ENCODE measurements at regions not wholly inside any gene's neighbourhood (a gene's known extent, or its start where the extent isn't known, plus 50 kb on each side); places are given as distances from the start of the nearest gene placed in this dataset.

DNA sequence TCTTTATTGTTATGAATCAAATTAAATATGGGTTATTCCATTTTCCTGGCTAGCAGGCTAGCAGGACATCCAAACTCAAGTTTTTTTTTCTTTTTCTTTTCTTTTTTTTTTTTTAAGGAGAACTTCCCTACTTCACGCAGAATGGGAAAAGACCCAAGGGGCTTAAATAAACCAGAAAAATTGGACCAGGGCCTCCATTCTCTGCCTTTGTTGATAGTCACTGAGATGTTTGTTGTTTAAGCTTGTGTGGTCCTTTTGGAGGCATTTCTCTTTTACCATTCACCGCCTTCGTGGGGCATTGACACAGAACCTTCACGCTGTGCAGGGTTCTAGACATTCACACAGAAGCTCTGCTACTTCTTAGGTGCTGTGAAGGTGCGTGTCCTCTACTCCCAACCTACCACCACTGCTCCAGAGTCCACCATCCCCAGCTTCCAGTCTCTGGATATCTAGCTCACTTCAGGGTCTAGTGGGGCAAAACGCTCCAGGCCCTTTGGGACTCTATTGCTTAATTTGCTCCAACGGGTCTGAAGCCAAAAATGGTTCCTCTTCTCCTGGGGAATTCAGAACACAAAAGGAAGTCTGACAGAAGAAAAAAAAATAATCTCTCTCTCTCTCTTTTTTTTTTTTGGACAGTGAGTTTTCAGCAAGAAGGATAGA lies 301.3 kb downstream of the AEBP2 start:
- Histone ChIP-seq H3K4me1 (ENCODE audit: insufficient read depth, low read length) (no peaks in the 10 kb centered on the region), H3K36me3 (ENCODE audit: insufficient read depth, low read length) (no peaks in the 10 kb centered on the region), H3K27ac (ENCODE audit: low read depth, low read length) (no peak overlapping the region), H3K9me3 (ENCODE audit: low read length) (no peaks in the 10 kb centered on the region), H3K4me3 (ENCODE audit: low read length) (no peak overlapping the region), H3K27me3 (ENCODE audit: insufficient read depth, low read length, poor library complexity, severe bottlenecking) (no peaks in the 10 kb centered on the region)
- no peak overlapping the region for H3K4me3 Mint-ChIP-seq
- no peaks in the 10 kb centered on the region for H3K27me3 Mint-ChIP-seq
- no peaks in the 10 kb centered on the region for H3K9me3 Mint-ChIP-seq
- DNase-seq, result no peak
- no peaks in the 10 kb centered on the region for H3K36me3 Mint-ChIP-seq
- H3K4me1 Mint-ChIP-seq, result peaks cover 3 to 6% (median 6%) of the 10 kb centered on the region in 3 donors
- ChIA-PET CTCF (interaction anchor here (0.8 kb wide), 1 partner anchor 23 kb away, joined by 3 read pairs; no protein-coding TSS in a partner anchor), POLR2A (no interaction called here)
- no peak overlapping the region for H3K27ac Mint-ChIP-seq

GRCh38 chr12:19741132-19741489 lies 301.8 kb downstream of the AEBP2 start:
- no peaks in the 10 kb centered on the region for H3K9me3 Mint-ChIP-seq
- H3K27me3 Mint-ChIP-seq, result no peaks in the 10 kb centered on the region
- Histone ChIP-seq H3K9me3 (ENCODE audit: low read length) (no peaks in the 10 kb centered on the region), H3K4me3 (ENCODE audit: low read length) (no peak overlapping the region), H3K36me3 (ENCODE audit: insufficient read depth, low read length) (no peaks in the 10 kb centered on the region), H3K4me1 (ENCODE audit: insufficient read depth, low read length) (no peaks in the 10 kb centered on the region), H3K27ac (ENCODE audit: low read depth, low read length) (no peak overlapping the region), H3K27me3 (ENCODE audit: insufficient read depth, low read length, poor library complexity, severe bottlenecking) (no peaks in the 10 kb centered on the region)
- no peak for DNase-seq
- CTCF ChIA-PET, result no interaction called here
- H3K4me3 Mint-ChIP-seq, result no peak overlapping the region
- peaks cover 3 to 6% (median 6%) of the 10 kb centered on the region in 3 donors for H3K4me1 Mint-ChIP-seq
- H3K36me3 Mint-ChIP-seq, result no peaks in the 10 kb centered on the region
- H3K27ac Mint-ChIP-seq, result no peak overlapping the region
- POLR2A ChIA-PET, result no interaction called here

GRCh38 chr12:19744705-19745218 lies 305.5 kb downstream of the AEBP2 start:
- H3K4me3 ChIP-seq (ENCODE audit: low read length), result no peak overlapping the region
- peaks cover 0 to 7% of the 10 kb centered on the region in 2 donors for H3K27me3 Mint-ChIP-seq
- H3K4me1 ChIP-seq (ENCODE audit: insufficient read depth, low read length), result no peaks in the 10 kb centered on the region
- peaks cover 0 to 10% (median 0%) of the 10 kb centered on the region in 3 donors for H3K36me3 Mint-ChIP-seq
- no peak overlapping the region for H3K4me3 Mint-ChIP-seq
- peaks cover 3 to 6% (median 6%) of the 10 kb centered on the region in 3 donors for H3K4me1 Mint-ChIP-seq
- no peaks in the 10 kb centered on the region for H3K36me3 ChIP-seq (ENCODE audit: insufficient read depth, low read length)
- H3K27ac ChIP-seq (ENCODE audit: low read depth, low read length), result no peak overlapping the region
- CTCF ChIA-PET, result no interaction called here
- peak in 2 of 5 donors; percentile 14 to 55 for DNase-seq
- H3K9me3 ChIP-seq (ENCODE audit: low read length), result no peaks in the 10 kb centered on the region
- POLR2A ChIA-PET, result no interaction called here
- H3K9me3 Mint-ChIP-seq, result peaks cover 0 to 10% (median 1%) of the 10 kb centered on the region in 5 donors
- H3K27ac Mint-ChIP-seq, result no peak overlapping the region
- no peaks in the 10 kb centered on the region for H3K27me3 ChIP-seq (ENCODE audit: insufficient read depth, low read length, poor library complexity, severe bottlenecking)

DNA sequence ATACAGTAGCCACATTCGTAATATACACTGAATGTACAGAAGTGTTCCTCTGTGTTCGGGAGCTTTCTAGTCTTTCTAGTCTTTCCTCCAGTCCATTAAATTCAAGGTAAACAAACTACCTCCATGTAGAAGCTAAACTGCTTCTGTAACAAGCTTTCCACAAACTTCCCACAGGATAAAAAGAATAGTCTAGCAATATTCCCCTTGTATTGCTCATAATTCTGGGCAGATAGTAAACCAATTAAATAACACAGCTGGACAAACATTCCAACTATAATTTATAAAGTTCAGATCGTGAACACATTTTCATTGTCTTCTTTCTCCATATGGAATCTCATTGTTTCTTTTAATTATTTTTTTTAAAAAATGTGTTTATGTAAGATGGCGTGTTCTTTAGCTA lies 307.2 kb downstream of the AEBP2 start:
- no peak for DNase-seq
- ChIA-PET CTCF (no interaction called here), POLR2A (no interaction called here)
- H3K27ac ChIP-seq (ENCODE audit: low read depth, low read length), result no peak overlapping the region
- H3K36me3 Mint-ChIP-seq, result peaks cover 0 to 17% (median 0%) of the 10 kb centered on the region in 3 donors
- H3K4me3 ChIP-seq (ENCODE audit: low read length), result no peak overlapping the region
- H3K9me3 Mint-ChIP-seq, result peaks cover 0 to 11% (median 4%) of the 10 kb centered on the region in 5 donors
- peaks cover 0 to 12% of the 10 kb centered on the region in 2 donors for H3K27me3 Mint-ChIP-seq
- H3K27ac Mint-ChIP-seq, result no peak overlapping the region
- H3K27me3 ChIP-seq (ENCODE audit: insufficient read depth, low read length, poor library complexity, severe bottlenecking), result no peaks in the 10 kb centered on the region
- no peaks in the 10 kb centered on the region for H3K4me1 ChIP-seq (ENCODE audit: insufficient read depth, low read length)
- no peak overlapping the region for H3K4me3 Mint-ChIP-seq
- peaks cover 3 to 6% (median 6%) of the 10 kb centered on the region in 3 donors for H3K4me1 Mint-ChIP-seq
- no peaks in the 10 kb centered on the region for H3K36me3 ChIP-seq (ENCODE audit: insufficient read depth, low read length)
- H3K9me3 ChIP-seq (ENCODE audit: low read length), result no peaks in the 10 kb centered on the region

DNA sequence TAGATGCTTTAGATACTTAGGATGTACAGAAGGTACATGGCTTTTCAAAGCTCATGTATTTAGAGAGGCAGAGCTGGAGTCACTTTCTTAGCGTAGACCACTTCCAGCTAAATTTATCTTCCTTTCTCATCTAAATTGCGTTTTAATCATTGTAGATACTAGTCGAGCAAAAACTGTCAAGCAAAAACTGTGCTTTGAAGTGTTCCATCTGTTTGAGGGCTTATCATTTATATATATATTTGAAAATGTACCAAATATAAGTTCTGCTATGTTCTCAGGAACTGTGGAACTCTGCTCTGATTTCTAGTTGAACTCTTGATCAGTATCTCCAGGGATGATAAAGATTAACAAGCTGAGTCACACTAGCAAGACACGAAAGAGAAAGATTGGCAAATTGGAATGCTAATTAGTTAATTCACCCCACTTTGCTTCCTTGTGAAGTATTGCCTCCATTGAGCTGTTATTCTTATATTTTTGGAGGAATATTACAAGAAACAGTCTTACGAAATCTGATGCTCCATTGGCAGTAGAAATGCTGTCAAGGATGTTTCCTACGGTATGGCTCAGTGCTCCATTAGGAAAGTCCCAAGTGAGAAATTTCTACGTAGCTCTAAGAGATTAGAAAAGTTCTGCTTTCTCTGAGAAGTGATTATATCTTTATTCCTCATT lies 310.7 kb downstream of the AEBP2 start:
- Mint-ChIP-seq H3K27me3 (peaks cover 0 to 12% of the 10 kb centered on the region in 2 donors), H3K27ac (no peak overlapping the region), H3K4me3 (no peak overlapping the region), H3K9me3 (peaks cover 9 to 25% (median 18%) of the 10 kb centered on the region in 5 donors), H3K36me3 (peaks cover 0 to 32% (median 2%) of the 10 kb centered on the region in 3 donors), H3K4me1 (peaks cover 0 to 2% (median 1%) of the 10 kb centered on the region in 3 donors)
- H3K4me1 ChIP-seq (ENCODE audit: insufficient read depth, low read length), result no peaks in the 10 kb centered on the region
- ChIA-PET POLR2A (no interaction called here), CTCF (no interaction called here)
- H3K9me3 ChIP-seq (ENCODE audit: low read length), result no peaks in the 10 kb centered on the region
- no peaks in the 10 kb centered on the region for H3K27me3 ChIP-seq (ENCODE audit: insufficient read depth, low read length, poor library complexity, severe bottlenecking)
- no peak overlapping the region for H3K27ac ChIP-seq (ENCODE audit: low read depth, low read length)
- H3K4me3 ChIP-seq (ENCODE audit: low read length), result no peak overlapping the region
- no peak for DNase-seq
- no peaks in the 10 kb centered on the region for H3K36me3 ChIP-seq (ENCODE audit: insufficient read depth, low read length)

GRCh38 chr12:19751078-19751477 lies 311.8 kb downstream of the AEBP2 start:
- ChIA-PET POLR2A (no interaction called here), CTCF (no interaction called here)
- Histone ChIP-seq H3K9me3 (ENCODE audit: low read length) (no peaks in the 10 kb centered on the region), H3K27ac (ENCODE audit: low read depth, low read length) (no peak overlapping the region), H3K4me1 (ENCODE audit: insufficient read depth, low read length) (no peaks in the 10 kb centered on the region), H3K27me3 (ENCODE audit: insufficient read depth, low read length, poor library complexity, severe bottlenecking) (no peaks in the 10 kb centered on the region), H3K4me3 (ENCODE audit: low read length) (no peak overlapping the region), H3K36me3 (ENCODE audit: insufficient read depth, low read length) (no peaks in the 10 kb centered on the region)
- no peak for DNase-seq
- H3K9me3 Mint-ChIP-seq, result peaks cover 9 to 25% (median 18%) of the 10 kb centered on the region in 5 donors
- H3K27ac Mint-ChIP-seq, result no peak overlapping the region
- no peak overlapping the region for H3K4me3 Mint-ChIP-seq
- peaks cover 0 to 12% of the 10 kb centered on the region in 2 donors for H3K27me3 Mint-ChIP-seq
- no peaks in the 10 kb centered on the region for H3K4me1 Mint-ChIP-seq
- H3K36me3 Mint-ChIP-seq, result peaks cover 0 to 32% (median 2%) of the 10 kb centered on the region in 3 donors

- Histone ChIP-seq H3K4me1 (ENCODE audit: insufficient read depth, low read length) (no peaks in the 10 kb centered on the region), H3K9me3 (ENCODE audit: low read length) (no peaks in the 10 kb centered on the region), H3K4me3 (ENCODE audit: low read length) (no peak overlapping the region), H3K27me3 (ENCODE audit: insufficient read depth, low read length, poor library complexity, severe bottlenecking) (no peaks in the 10 kb centered on the region), H3K36me3 (ENCODE audit: insufficient read depth, low read length) (no peaks in the 10 kb centered on the region), H3K27ac (ENCODE audit: low read depth, low read length) (no peak overlapping the region)
- Mint-ChIP-seq H3K27me3 (peaks cover 0 to 12% of the 10 kb centered on the region in 2 donors), H3K27ac (no peak overlapping the region), H3K9me3 (peaks cover 9 to 25% (median 18%) of the 10 kb centered on the region in 5 donors), H3K36me3 (peaks cover 0 to 32% (median 2%) of the 10 kb centered on the region in 3 donors), H3K4me1 (no peaks in the 10 kb centered on the region), H3K4me3 (no peak overlapping the region)
- POLR2A ChIA-PET, result no interaction called here
- CTCF ChIA-PET, result no interaction called here
- no peak for DNase-seq
These were observed 313.4 kb downstream of the AEBP2 start for GRCh38 chr12:19752712-19753111.

GRCh38 chr12:19755136-19755535 lies 315.8 kb downstream of the AEBP2 start:
- H3K4me1 ChIP-seq (ENCODE audit: insufficient read depth, low read length), result no peaks in the 10 kb centered on the region
- POLR2A ChIA-PET, result no interaction called here
- Mint-ChIP-seq H3K27me3 (peaks cover 0 to 5% of the 10 kb centered on the region in 2 donors), H3K4me3 (no peak overlapping the region), H3K9me3 (peaks cover 9 to 18% (median 14%) of the 10 kb centered on the region in 5 donors), H3K36me3 (peaks cover 0 to 22% (median 2%) of the 10 kb centered on the region in 3 donors), H3K4me1 (no peaks in the 10 kb centered on the region), H3K27ac (no peak overlapping the region)
- H3K27ac ChIP-seq (ENCODE audit: low read depth, low read length), result no peak overlapping the region
- no peaks in the 10 kb centered on the region for H3K27me3 ChIP-seq (ENCODE audit: insufficient read depth, low read length, poor library complexity, severe bottlenecking)
- H3K36me3 ChIP-seq (ENCODE audit: insufficient read depth, low read length), result no peaks in the 10 kb centered on the region
- DNase-seq, result no peak
- H3K9me3 ChIP-seq (ENCODE audit: low read length), result no peaks in the 10 kb centered on the region
- CTCF ChIA-PET, result no interaction called here
- H3K4me3 ChIP-seq (ENCODE audit: low read length), result no peak overlapping the region
